DND-41 (cell line): ENCODE measurements at regions not wholly inside any gene's neighbourhood (a gene's known extent, or its start where the extent isn't known, plus 50 kb on each side); places are given as distances from the start of the nearest gene placed in this dataset.

Source experiments
- EZH2 ChIP-seq: IDR thresholded peaks from 3 replicates; pipeline ENCODE4 v1.6.1; 2012; ENCODE audit warnings: borderline replicate concordance, low read depth, mild to moderate bottlenecking, moderate library complexity, low read length, inconsistent platforms; ENCODE audit not compliant: severe bottlenecking
- TF ChIP-seq, protein P1 (sequence below): IDR thresholded peaks from 2 replicates; pipeline ENCODE4 v1.5.1; 2012; ENCODE audit warnings: borderline replicate concordance, low read length, moderate library complexity, mild to moderate bottlenecking; ENCODE audit not compliant: poor library complexity, severe bottlenecking; ENCODE audit errors: extremely low read depth

- TF ChIP-seq, protein P1, sequence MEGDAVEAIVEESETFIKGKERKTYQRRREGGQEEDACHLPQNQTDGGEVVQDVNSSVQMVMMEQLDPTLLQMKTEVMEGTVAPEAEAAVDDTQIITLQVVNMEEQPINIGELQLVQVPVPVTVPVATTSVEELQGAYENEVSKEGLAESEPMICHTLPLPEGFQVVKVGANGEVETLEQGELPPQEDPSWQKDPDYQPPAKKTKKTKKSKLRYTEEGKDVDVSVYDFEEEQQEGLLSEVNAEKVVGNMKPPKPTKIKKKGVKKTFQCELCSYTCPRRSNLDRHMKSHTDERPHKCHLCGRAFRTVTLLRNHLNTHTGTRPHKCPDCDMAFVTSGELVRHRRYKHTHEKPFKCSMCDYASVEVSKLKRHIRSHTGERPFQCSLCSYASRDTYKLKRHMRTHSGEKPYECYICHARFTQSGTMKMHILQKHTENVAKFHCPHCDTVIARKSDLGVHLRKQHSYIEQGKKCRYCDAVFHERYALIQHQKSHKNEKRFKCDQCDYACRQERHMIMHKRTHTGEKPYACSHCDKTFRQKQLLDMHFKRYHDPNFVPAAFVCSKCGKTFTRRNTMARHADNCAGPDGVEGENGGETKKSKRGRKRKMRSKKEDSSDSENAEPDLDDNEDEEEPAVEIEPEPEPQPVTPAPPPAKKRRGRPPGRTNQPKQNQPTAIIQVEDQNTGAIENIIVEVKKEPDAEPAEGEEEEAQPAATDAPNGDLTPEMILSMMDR: no peak
- no peak for TF ChIP-seq EZH2
Measured at GRCh38 chr1:87400813-87401212, 72.1 kb downstream of the LMO4 start.
